ENCODE measurements at regions not wholly inside any gene's neighbourhood (a gene's known extent, or its start where the extent isn't known, plus 50 kb on each side); places are given as distances from the start of the nearest gene placed in this dataset.

DNA sequence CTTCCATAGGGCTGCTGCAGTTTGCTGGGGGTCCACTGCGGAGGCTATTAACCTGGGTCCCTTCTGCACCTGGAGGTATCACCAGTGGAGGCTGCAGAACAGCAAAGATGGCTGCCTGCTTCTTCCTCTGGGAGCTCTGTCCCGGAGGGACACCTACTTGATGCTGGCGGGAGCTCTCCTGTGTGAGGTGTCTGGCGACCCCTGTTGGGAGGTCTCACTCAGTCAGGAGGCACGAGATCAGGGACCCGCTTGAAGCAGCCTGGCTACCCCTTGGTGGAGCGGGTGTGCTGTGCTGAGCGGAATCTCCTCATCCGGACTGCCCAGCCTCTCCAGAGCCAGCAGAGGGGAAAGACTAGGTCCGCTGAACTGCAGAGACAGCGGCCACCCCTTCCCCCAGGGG is 56.0 kb upstream of the CTXND1 start:
- no peak for DNase-seq

DNA sequence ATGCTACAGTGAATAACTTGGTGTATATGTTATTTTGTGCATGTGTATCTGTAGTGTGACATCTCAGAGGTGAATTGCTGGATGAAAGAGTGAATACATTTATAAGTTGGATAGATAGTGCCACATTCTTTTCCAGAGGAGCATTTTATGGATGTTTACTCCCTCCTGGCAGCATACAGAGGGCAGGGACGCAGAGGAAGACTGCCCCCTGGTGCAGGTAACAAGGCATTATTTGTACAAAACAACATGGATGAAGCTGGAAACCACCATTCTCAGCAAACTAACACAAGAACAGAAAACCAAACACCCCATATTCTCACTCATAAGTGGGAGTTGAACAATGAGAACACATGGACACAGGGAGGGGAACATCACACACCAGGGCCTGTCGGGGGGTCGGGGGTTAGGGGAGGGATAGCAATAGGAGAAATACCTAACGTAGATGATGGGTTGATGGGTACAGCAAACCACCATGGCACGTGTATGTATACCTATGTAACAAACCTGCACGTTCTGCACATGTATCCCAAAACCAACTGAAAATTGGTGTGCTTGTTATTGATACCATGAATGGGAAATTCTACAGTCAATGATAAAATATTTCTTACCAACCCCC is 57.9 kb upstream of the CTXND1 start:
- DNase-seq: peak; percentile 44

DNA sequence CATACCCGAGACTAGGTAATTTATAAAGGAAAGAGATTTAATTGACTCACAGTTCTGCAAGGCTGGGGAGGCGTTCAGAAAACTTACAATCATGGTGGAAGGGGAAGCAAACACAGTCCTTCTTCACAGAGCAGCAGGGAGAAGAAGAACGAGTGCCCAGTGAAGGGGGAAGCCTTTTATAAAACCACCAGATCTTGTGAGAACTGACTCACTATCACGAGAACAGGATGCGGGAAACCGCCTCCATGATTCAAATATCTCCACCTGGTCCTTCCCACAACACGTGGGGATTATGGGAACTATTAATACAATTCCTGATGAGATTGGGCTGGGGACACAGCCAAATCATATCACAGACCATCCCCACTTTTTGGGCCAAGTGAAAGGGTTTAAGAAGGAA is 58.8 kb upstream of the CTXND1 start:
- no peak for DNase-seq

DNA sequence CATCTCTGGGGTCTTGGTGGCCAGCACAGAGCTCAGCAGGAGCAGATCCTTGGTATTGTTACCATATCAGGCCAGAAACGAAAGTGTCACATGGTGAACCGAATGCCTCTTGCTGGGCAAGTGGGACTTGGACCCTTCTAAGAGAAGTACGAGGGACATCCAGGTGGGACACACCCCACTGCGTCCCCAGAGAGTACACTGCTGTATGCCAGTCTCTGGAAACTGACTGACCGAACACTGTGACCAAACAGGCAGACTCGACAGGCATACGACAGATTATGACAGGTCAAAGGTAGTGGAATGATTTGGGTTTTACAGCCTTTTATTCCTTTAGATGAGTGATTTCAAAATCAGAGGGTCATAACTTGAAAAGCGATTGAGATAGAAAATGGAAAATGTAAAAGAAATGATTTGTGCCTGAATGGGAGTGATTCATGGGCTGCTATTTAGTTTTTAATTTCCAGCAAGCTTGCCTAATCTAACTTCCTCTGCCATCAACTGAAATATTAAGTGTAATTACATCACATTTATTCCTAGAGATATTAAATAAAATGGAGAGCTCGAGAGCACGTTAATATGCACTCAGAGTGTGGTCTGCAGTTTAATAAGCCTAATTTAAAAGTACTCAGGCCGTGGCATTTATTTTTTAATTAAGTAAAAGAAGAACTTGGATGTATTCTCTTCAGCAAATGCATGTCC is 63.4 kb upstream of the CTXND1 start:
- no peak for DNase-seq

DNA sequence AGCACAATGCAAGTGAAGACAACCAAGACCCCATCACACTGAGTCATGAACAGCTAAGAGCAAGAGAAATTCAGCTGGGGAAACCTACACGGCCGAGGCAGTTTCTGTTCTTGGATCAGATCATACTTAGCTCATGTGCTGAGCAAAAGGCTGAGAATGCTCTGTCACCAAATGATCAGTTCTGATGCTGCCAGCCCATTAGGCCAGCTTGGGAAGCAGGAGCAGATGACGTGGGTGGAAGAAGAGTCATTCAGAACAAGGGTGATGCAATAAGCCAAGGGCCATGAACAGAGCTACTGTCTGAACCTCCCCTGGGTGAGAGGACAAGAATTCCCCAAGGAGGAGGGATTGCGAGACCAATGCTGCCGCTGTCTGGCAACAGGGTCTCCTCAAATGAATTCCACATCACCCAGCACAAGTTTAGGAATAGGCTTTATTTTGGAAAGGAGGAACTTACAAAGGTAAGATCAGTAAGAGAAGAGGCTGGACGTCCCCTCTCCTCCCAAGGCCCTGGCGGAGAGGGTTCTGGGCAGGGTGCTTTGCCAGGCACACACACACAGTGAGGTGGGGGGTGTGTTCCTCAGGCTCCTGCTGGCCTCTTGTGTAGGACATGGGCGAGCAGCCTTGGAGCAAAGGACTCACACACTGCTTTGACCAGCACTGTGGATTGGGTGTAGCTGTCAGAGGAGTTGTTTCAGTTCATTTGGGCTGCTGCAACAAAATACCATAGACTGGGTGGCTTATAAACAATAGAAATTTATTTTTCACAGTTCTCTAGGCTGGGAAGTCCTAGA is 65.6 kb upstream of the CTXND1 start:
- no peak for DNase-seq

DNA sequence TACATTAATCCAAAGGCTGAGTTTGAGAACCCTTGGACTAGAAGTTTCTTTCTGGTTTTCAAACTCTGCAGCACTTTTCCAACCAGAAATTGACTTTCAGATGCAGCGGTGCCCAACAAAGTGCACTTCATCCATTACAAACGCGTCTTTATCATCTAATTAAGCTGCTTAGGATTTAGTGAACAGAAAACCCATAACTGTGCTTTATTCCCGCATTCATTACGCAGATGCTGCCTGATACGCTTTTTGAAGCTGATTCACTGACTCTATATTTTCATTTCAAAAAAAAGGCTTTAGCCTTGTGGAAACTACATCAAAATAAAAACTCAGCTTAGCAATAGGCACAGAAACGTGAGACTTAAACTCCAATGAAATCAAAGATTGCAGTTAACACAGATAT is 69.8 kb upstream of the CTXND1 start:
- no peak for DNase-seq

DNA sequence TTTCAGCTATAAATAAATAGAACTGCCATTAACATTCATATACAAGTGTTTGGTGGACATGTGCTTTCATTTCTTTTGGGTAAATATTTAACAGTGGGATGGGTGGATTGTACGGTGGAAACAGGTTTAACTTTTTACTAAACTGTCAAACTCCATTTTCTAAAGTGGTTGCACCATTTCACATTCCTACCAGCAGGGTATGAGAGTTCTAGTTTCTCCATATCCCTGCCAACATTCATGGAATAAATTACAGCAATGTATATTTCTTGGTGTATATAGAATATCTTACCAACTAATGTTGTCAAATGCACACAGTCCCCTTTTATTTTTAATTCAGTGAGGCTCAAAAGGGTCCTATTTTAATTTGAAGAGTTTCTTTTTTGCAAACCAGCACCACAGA is 71.3 kb upstream of the CTXND1 start:
- DNase-seq: no peak

DNA sequence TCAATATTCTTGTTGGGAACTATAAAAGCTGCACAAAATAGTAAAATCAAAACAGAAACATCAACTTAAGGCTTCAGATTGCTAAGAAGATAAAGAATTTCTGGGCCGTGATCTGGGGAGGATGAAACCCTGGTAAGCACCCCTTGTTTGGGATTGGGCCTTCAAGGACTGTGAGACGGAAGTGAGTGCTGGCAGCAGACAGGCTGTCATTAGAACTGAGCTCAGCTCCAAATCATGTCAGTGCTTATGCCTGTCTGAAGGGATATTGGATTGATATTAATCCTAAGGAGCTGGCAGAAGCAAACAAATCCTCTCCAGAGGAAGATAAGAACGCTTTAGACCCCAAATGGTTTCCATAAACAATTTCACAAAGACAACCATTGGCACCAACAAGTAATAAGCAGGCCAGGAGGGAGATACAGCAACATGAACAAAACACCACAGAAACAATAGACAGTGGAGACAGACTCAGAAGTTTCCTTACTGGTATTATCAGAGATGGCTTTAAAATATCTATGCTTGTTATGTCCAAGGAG is 72.6 kb upstream of the CTXND1 start:
- DNase-seq: no peak

DNA sequence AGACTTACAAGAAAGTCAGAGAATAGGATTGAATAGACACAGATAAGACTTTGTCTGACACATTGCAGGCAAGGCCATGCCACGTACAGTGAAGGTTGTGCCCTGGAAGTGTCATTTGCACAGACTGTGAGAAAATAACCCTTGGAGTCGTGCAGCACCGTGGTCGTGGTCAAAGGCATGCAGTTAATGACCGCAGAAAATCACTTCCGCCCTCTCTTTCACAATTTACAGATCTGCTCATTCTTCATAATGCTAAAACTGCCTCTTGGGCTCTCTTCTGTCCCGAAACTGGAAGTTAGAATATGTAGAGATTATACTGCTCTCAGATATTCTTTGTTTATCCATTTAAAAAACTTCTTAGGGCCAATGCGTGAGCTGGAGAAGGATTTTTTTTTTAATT is 73.2 kb upstream of the CTXND1 start:
- DNase-seq: no peak

DNA sequence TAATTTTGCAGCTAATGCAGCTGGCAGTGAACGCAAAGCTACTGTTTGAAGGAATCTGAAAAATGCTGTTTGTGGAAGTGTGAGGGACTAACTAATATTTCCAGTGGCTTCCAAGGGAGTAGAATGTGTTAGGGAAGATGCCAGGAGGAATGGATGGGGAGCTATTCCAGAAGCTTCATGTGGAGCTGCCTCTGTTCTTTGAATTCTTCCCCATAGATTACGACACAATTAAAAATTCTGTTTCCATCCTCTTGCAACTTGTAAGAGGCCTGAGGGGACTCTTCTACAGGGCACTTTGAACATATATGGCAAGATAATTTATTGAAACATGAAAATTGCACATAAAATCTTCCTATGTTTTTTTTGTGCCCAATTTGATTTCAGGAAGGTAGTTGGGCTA is 74.3 kb upstream of the CTXND1 start:
- DNase-seq: no peak

DNA sequence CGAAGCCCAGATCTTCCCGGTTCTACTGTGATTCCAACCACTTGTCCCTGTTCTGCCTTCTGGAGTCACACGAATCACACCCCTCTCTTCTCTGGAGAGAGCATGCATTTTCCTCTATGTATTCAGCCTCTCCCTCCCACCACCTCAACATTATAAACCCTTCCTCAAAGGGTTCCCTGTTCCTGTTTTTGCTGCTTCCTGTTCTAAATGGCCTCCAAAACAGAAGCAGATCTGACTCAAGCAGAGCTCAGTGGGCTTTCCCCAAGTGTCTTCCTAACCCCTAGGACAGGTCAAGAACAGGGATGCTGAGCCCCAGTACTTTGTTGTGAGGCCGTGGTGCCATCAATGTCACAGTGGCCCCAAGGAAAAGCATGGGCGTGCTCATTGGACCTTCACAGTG is 75.7 kb upstream of the ARNT2 start:
- DNase-seq: no peak

DNA sequence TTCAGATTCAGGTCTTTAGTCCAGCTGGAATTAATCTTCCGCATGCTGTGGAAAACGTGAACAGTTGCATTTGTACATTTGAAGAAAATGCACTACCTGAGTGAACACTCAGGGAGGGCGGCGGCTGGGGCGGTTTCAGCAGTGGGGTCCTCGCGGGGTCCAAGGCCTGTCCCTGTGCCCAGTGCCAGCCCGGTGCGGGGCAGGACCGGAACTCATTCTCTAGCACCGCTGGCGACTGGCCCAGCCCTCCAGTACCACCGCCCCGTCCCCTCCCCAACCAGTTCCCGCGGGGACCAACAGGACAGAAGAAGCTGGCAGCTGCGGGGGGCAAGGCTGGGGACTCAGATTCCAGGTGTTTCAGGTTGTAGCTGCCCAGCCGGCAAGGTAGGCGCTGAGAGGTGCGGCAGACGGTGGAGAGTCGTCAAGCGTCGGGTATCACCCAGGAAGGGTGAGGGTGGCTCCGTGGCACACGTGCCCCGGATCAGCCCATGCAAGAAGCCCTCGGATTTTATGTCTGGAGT is 72.2 kb upstream of the ARNT2 start:
- DNase-seq: no peak

DNA sequence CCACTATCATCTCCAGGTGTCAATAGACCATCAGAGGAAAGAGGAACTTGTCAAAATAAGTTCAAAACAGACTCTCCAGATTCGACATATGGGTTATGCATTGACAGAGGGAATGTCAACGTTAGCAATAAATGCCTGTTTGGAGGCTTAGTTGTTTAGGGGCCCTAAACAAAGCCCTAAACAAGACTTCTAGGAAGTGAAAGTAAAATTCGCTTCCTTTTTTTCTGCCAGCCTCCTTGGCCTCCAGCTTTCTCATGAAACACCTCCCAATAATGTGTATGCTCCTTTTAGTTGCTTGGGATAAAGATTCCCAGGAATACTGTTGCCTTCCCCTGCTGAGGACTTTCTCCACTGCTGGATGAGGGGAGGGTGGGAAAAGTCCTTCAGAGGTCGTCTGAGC is 70.9 kb upstream of the ARNT2 start:
- DNase-seq: no peak

DNA sequence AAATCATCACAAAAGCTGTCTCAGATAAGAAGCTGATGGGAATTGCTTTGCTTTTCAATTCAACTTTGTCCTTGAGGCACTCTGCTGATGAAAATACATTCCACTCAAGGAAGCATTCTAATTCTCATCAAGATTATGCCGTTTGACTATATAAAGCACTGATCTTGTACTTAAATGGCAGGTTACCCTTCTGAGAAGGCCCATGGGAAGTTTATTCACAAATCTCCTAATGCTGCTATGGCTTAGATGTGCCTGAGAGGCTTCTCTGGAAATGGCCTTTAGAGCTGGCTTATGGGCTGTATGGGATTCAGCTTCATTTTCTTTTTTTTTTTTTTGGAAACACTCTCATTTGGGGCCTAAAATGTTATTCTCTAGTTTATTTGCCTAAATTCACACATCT is 69.7 kb upstream of the ARNT2 start:
- DNase-seq: no peak

DNA sequence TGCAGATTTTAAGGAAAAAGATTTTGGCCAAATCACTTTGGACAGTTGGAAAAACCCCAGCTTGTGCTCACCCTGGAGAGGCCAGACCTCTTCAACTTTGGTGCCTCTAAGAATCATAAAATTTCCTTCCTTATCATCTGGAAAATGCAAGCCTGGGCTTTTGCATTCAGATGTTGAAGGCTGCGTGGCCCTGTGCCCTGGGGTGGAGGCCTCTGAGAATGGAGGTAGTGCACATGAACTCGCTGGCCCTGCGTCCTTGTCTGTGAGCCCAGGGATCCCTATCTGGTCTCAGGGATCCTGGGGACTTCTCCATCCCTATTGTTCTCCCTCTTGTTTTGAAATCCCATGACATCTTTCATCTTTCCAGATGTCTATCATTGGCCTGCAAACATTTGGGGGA is 64.6 kb upstream of the ARNT2 start:
- DNase-seq: no peak

DNA sequence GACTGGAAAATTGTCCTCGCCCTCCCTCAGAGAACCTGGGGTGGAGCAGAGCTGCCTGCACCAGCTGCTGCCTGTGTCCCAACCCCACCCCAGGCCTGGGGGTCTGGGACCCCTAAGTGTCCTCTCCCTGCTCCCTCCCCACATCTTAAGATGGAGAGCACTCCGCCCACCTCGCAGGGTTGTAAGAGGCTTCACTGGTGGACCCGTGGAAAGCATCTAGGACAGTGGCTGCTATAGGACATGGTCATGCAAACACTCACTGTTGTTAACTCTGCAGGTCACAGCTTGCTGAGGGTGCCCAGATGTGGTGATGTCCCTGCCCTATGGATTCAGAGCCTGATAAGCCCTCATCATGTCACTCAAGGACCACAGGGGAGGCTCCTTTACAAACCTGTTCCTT is 62.0 kb upstream of the ARNT2 start:
- DNase-seq: no peak

DNA sequence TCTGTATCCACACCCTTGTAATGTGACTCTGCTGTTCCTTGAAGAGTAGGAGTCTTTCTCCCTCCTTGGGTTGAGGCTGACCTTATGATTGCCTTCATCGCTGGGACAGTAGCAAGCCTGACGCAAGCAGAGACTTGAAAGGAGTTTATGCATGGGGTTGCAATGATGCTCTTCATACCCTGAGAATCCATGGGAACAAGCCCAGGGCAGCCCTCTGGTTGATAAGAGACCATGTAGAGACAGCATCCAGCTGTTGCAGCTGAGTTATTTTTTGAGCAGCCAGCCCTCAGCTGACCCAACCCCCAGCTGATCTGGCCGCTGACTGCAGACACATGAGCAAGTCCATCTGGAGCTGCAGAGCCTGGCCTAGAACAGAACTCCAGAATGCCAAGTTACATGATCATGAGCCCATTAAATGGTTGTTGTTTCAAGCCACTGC is 60.6 kb upstream of the ARNT2 start:
- no peak for DNase-seq

DNA sequence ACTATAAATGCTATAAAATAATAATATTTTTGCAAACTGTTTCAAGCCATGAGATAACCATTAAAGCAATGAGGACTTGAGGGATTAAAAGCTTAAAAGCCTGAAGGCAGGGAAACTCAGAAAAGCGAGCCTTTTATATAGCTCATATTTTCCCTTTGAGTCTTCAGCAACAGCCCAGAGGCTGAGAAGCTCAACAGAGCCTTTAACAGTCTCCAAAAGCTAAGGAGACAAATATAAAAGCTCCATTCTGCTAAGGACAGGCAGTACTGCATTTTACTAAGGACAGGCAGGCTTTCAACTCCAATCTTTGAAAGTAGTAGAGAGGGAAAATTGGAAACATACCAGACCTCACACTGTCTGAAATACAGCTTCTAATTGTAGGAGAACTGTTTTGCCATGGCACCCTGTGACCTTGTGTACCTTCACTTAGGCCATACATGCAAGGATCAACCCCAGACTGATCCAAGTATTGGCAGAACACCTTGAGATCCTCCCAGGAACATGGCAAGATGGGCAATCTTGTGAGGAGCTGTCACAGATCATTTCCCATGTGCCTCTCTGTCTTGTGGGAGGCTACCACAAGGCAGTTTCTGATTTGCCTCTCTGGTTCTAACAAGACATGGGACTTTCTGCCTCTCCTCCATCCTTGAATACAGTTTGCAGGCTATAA is 53.1 kb upstream of the ARNT2 start:
- no peak for DNase-seq

Measured in dermis blood vessel endothelial cell (primary cell).